Astrocyte (in vitro differentiated cells and primary cell): ENCODE measurements at regions not wholly inside any gene's neighbourhood (a gene's known extent, or its start where the extent isn't known, plus 50 kb on each side); places are given as distances from the start of the nearest gene placed in this dataset.

ENCODE experiments used
- EZH2 ChIP-seq: IDR thresholded peaks from 2 replicates; pipeline ENCODE4 v1.6.1; 2012; ENCODE audit warnings: mild to moderate bottlenecking, low read length, inconsistent platforms; ENCODE audit not compliant: insufficient read depth
- TF ChIP-seq, protein P1 (sequence below): IDR thresholded peaks from 2 replicates; pipeline ENCODE4 v1.5.1; 2011; ENCODE audit warnings: low read depth, mild to moderate bottlenecking, inconsistent platforms, low read length, moderate library complexity; ENCODE audit not compliant: insufficient read depth

DNA sequence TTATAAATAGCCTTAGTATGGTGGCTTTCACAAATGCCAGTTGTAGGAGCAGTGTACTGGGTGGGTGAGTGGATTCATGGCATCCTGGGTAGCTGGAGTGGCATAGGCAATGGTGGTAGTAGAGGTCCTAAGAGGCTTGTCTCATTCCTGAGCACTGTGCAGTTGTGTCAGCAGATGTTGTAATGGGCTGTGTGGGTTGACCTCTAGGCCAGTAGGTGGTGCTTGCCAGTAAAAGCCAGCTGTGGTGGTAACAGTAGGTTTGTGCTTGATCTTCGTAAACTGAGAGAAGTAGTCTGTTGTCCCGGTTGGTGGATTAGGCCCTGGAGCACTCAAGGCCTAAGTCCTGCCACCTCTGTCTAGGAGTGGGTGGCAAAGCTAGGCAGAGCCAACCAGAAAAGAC lies 149.7 kb upstream of the SUCLG2 start:
- TF ChIP-seq, protein P1, sequence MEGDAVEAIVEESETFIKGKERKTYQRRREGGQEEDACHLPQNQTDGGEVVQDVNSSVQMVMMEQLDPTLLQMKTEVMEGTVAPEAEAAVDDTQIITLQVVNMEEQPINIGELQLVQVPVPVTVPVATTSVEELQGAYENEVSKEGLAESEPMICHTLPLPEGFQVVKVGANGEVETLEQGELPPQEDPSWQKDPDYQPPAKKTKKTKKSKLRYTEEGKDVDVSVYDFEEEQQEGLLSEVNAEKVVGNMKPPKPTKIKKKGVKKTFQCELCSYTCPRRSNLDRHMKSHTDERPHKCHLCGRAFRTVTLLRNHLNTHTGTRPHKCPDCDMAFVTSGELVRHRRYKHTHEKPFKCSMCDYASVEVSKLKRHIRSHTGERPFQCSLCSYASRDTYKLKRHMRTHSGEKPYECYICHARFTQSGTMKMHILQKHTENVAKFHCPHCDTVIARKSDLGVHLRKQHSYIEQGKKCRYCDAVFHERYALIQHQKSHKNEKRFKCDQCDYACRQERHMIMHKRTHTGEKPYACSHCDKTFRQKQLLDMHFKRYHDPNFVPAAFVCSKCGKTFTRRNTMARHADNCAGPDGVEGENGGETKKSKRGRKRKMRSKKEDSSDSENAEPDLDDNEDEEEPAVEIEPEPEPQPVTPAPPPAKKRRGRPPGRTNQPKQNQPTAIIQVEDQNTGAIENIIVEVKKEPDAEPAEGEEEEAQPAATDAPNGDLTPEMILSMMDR: no peak
- TF ChIP-seq EZH2: no peak
